SK-N-SH treated with all-trans-retinoic acid at 6 μM for 48 hours (cell line): ENCODE measurements at regions not wholly inside any gene's neighbourhood (a gene's known extent, or its start where the extent isn't known, plus 50 kb on each side); places are given as distances from the start of the nearest gene placed in this dataset.

Source experiments
- ESRRG ChIP-seq: fragments of 250-450 bp; sonication (Bioruptor Pico); IDR thresholded peaks from 2 replicates; pipeline ENCODE4 v1.6.1; 2021; ENCODE audit warnings: mild to moderate bottlenecking
- PATZ1 ChIP-seq: fragments of 250-450 bp; sonication (Bioruptor Pico); IDR thresholded peaks from 2 replicates; pipeline ENCODE4 v1.8.0; 2020; ENCODE audit warnings: mild to moderate bottlenecking, moderate library complexity, borderline replicate concordance
- TOX ChIP-seq: fragments of 250-450 bp; sonication (Bioruptor Pico); IDR thresholded peaks from 2 replicates; pipeline ENCODE4 v1.8.0; 2021; ENCODE audit warnings: mild to moderate bottlenecking, moderate library complexity, borderline replicate concordance
- ZFP30 ChIP-seq: fragments of 450-650 bp; formaldehyde crosslinking; IDR thresholded peaks from 2 replicates; pipeline ENCODE4 v1.5.0; 2022; ENCODE audit warnings: mild to moderate bottlenecking, moderate library complexity
- ZNF565 ChIP-seq: fragments of 450-650 bp; formaldehyde crosslinking; conservative IDR thresholded peaks from 2 replicates; pipeline ENCODE4 v1.5.0; 2020; ENCODE audit warnings: low read depth, mild to moderate bottlenecking, moderate library complexity

- TF ChIP-seq ESRRG (no peak), ZNF565 (CRISPR knock-in tag) (no peak), PATZ1 (CRISPR knock-in tag) (no peak), ZFP30 (CRISPR knock-in tag) (no peak), TOX (CRISPR knock-in tag) (no peak)
Observed at GRCh38 chr6:12593771-12594529, 122.6 kb upstream of the PHACTR1 start.
